Panc1 (cell line): ENCODE measurements at regions not wholly inside any gene's neighbourhood (a gene's known extent, or its start where the extent isn't known, plus 50 kb on each side); places are given as distances from the start of the nearest gene placed in this dataset.

ENCODE experiments used
- CTCF ChIP-seq: fragments of 450-650 bp; IDR thresholded peaks from 2 replicates; pipeline ENCODE4 v1.5.1; 2017; ENCODE audit warnings: mild to moderate bottlenecking
- POLR2AphosphoS5 ChIP-seq: IDR thresholded peaks from 2 replicates; pipeline ENCODE4 v1.6.1; 2012; ENCODE audit warnings: mild to moderate bottlenecking, low read depth, low read length, moderate library complexity
- REST ChIP-seq, 2 experiments: IDR thresholded peaks; 2 replicates each; pipeline ENCODE4 v1.6.1; 2011 to 2012; ENCODE audit warnings: low read depth in 2 of 2, control low read depth in 1 of 2, low read length in 1 of 2, mild to moderate bottlenecking in 1 of 2, moderate library complexity in 1 of 2; ENCODE audit not compliant: insufficient read depth in 1 of 2
- SIN3A ChIP-seq: IDR thresholded peaks from 2 replicates; pipeline ENCODE4 v1.6.1; 2012; ENCODE audit warnings: low read depth, mild to moderate bottlenecking, low read length, moderate library complexity, borderline replicate concordance; ENCODE audit not compliant: insufficient read depth
- TCF7L2 ChIP-seq: IDR thresholded peaks from 2 replicates; pipeline ENCODE4 v1.6.1; 2011; ENCODE audit warnings: mild to moderate bottlenecking, low read depth, low read length, inconsistent platforms

- TF ChIP-seq CTCF = no peak
- no peak for TF ChIP-seq POLR2AphosphoS5
- no peak for TF ChIP-seq REST (IDR thresholded peaks at IDR 0.05; ENCODE audit: insufficient read depth in 1 of 2, low read depth in 2 of 2, low read length in 1 of 2)
- TF ChIP-seq TCF7L2 = no peak
- no peak for TF ChIP-seq SIN3A
These were observed 288.8 kb upstream of the SOX11 start for GRCh38 chr2:5403392-5403791.
